Pons (tissue), 1 donor: ENCODE measurements at regions not wholly inside any gene's neighbourhood (a gene's known extent, or its start where the extent isn't known, plus 50 kb on each side); places are given as distances from the start of the nearest gene placed in this dataset.

Experiments
- DNase-seq: peaks from one replicate; pipeline ENCODE4 v3.0.0-alpha.2; 2016; ENCODE audit warnings: low spot score

GRCh38 chr5:8138884-8139283 lies 269.9 kb downstream of the MTRR start:
- DNase-seq = no peak

DNA sequence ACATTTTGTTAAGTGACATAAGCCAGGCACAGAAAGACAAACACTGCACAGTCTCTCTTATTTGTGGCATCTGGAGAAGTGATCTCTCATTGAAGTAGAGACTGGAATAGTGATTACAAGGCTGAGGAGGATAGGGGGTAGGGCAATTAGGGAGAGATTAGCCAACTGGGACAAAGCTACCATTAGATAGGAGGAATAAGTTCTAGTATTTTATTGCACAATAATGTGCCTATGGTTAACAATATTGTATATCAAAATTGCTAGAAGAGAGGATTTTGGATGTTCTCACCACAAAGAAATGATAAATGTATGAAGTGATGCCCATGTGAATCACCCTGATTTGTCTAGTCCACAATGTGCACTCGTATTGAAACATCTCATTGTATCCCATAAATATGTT lies 281.8 kb downstream of the MTRR start:
- DNase-seq = no peak

- no peak for DNase-seq
These were observed 287.8 kb downstream of the MTRR start for GRCh38 chr5:8156706-8157105.

- no peak for DNase-seq
These were observed 288.4 kb downstream of the MTRR start for GRCh38 chr5:8157320-8157822.

DNA sequence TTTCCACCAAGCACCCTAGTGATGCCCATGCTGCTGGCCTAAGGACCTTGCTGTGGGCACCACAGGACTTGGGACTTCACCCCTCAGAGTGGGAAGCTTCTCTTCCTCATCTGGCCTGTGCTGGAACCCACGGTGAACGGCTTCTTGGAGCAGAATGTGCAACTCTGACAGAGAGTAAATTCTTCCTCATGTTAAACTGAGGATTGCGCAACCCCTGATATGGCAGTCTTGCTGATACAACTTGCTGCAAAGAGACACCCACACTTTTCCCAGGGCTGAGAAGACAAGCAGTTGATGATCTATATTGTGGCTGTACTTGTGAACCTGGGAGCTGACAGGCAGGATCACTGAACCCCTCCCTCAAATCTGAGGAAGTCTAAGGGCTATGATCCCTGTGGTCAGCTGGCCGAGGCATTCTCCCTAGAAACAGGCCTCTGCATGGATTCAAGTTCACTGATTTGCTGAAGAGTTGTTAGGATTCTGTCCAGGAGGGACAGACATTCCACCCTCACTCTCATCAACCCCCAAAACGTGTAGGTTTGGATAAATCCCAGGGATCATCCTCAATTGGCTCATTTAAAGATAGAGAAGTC lies 307.2 kb downstream of the MTRR start:
- DNase-seq = no peak

- peak; percentile 6 for DNase-seq
These were observed 315.6 kb downstream of the MTRR start for GRCh38 chr5:8184455-8185063.

GRCh38 chr5:8185852-8186251 lies 316.9 kb downstream of the MTRR start:
- DNase-seq = no peak

DNA sequence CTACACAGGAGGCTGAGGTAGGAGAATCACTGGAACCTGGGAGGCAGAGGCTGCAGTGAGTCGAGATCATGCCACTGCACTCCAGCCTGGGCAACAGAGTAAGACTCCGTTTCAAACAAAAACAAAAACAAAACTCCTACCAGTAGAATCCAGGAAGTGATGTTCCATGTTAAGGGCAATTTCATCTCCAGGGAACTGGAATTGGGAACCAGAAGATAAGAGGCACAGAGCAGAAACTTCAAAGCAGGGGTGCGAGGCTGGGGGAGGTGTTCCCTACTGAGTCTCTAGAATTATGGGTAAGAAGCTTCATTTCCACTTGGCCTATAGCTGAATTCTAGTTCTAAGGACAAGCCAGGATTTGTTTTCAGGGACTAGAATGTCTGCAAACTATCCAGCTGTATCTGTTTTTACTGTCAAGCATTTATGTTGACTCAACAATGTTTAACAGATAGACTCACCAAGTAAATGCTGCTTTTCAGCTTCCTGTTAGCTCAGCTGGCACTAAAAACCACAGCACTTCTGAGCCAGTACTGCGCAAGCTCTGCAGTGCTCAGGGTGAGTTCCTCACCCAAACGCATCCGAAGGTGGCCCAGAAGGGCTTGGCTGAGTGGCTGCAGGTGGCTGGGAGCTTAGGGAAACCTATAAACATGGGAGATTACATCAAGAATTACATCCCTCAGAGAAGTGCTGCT lies 320.1 kb downstream of the MTRR start:
- DNase-seq = no peak

DNA sequence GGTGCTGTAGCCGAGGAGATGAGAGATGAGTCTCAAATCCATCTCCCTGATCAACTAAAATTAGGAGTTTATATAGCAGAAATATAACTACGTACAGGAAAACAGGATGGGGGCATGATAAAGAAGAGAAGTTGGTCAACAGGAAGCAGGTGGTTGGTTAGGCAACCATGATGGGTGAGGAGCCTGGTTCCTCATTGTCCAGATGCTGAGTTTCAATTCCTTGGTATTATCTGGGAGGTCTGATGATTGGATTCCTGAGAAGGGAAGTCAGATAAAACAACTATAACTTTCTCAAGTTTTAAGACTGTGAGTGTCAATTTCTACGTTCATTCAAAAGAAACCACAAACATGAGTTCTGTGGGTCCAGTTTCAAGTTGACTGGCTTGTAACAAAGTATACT lies 323.9 kb downstream of the MTRR start:
- no peak for DNase-seq

DNA sequence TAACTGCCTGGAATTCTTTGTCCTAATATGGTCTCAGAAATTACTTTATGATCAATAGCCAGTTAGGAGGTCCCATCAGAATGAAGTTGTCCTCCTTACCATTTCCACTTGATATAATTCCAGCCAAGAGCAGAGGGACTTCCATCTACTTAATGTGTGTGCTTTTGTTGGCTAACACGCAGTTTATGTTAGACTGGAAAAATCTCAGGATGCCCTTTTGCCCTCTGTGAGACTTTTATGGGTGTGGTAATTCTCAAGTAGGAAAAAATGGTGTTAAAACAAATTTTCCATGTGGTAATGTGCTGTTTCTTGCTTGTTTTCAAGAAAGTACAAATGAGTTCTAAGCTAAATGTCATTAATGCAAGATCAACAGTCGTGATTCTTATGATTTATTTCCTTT lies 327.1 kb downstream of the MTRR start:
- DNase-seq = no peak

DNA sequence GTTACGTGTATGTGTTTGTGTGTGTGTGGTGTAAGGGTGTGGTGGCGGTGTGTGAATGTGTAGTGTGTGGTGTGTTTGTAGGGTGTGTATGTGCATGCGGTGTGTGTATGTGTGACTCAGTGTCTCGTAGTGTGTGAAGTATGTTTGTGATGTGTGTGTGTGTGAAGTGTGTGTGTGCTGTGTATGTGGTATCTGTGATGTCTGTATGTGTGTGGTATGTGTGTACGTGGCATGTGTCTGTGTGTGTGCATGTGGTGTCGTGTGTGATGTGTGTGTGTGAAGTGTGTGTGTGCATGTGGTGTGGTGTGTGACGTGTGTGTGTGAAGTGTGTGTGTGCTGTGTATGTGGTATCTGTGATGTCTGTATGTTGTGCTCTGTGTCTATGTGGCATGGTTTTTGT lies 339.4 kb downstream of the MTRR start:
- no peak for DNase-seq

DNA sequence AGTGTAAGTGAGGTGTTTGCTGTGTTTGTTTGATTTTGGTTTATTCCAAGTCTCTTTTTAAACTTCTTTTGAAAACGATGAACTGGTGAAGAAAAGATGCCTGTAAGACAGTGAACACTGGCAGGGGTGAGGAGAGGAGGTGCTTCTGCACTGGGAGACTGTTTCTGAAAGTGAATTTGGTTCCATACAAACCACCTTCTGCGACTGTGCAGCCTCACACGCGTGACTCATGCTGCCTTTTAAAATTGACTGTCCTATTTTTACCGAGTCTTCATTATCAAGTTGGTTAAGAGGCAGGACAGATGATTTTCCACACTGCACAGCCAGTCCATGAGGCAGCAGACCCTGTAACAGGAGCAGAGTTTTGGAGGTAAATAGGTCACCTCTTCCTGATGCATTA lies 340.6 kb downstream of the MTRR start:
- no peak for DNase-seq

GRCh38 chr5:8213701-8214240 lies 344.8 kb downstream of the MTRR start:
- peak; percentile 81 for DNase-seq

DNA sequence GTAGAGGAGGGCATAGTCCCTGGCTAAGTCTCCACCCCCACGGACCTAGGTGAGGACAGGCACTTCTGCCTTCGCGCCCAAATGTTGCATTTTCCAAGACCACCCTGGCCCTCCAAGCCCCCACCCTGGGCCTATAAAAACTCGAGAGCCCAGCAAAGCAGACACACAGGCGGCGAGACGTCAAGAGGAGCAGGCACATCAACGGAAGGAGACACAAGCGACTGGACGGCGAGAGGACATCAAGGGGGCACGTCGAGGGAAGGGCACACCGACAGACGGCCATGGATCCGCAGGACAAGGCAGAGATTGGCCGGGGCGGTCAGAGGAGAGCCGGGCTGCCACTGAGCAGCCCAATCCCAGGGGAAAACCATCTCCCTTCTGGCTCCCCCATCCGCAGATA lies 348.0 kb downstream of the MTRR start:
- DNase-seq = no peak

DNA sequence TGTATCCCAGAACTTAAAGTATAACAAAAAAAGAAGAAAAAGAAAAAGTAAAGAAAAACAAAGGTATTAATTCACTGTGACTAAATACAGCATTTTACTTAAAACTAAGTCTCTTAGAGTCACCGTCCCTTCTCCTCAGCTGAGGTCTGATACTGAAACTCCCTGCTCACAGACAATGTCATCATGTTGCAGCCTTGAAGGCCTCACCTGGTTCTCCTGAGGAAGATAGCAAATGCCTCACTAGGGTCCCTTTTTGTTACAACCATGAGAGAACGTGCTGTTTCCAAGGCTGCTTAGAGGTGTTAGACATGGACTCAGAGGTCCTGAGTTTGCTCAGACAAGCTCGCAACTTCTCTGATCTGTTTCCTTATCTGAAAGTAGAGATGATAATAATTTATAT lies 357.2 kb downstream of the MTRR start:
- no peak for DNase-seq

- DNase-seq = no peak
These were observed 358.2 kb downstream of the MTRR start for GRCh38 chr5:8227112-8227511.

- no peak for DNase-seq
These were observed 360.6 kb downstream of the MTRR start for GRCh38 chr5:8229551-8229950.

DNA sequence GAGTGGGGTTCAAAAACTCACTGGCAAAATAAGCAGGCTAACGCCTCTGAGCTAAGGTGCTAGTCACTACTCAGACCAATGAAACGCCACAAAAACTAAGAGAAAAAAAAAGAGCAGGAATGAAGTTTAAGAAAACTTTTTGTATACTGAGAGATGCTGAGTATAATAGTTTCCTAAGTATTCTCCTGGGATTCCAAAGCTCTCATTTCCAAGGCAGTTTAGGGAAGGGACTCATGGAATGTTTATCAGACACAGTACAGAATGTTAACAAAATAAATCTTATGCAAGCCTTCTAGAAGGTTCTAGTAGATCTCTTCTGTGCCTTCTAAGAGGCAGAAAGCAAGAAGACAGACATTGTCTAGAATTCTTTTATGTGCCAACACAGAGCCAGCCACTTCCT lies 361.9 kb downstream of the MTRR start:
- DNase-seq = no peak

DNA sequence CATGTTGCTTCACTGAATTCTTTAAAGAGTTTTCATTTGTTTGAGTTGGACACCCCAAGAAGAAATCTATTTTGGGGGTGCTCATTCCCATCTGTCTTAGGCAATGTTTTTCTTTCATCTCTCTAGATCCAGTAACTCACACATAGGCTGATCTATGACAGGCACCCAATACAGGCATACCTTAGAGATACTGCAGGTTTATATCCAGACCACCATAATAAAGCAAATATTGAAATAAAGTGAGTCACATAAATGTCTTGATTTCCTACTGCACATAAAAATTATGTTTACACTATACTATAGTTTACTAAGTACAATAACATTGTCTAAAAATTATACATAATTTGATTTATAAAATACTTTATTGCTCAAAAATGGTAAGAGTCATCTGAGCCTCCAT lies 364.5 kb downstream of the MTRR start:
- no peak for DNase-seq

GRCh38 chr5:8234179-8234770 lies 365.3 kb downstream of the MTRR start:
- DNase-seq = no peak

GRCh38 chr5:8238080-8238479 lies 369.1 kb downstream of the MTRR start:
- DNase-seq = no peak

DNA sequence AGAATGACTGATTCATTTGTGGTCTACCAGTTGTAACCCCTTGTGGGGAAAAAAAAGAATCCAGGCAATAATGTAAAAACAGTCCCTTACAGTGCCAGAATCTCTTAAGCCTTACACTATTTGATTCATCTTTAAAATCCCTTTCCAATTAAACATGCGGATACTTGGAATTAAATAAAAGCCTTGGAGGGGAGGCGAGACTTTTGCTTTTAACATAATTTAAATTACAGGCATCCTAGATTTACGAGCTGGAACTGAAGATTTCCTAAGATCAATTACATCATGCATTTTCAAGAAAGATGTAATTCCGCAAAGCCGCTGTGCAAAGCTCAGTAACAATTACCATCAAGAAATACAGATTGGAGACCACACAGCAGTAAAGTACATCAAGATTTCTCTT lies 370.2 kb downstream of the MTRR start:
- DNase-seq = no peak

DNA sequence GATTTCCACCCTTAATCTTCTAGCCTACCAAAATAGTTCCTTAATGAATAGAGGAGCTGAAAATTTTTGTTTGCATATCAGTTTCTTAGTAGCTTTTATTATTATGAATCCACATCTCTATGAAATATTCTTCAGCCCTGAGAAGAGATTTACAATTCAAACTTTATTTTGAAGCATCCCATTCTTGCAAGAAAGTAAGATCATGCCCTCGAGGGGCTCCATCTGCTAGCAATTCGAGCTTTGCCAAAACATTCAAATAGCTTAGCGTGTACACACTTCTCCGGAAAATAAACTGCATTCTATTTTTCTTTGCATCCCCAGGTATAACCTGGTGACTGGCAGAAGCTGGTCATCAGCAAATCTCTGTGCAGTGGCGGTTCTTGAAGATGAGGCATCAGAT lies 370.7 kb downstream of the MTRR start:
- no peak for DNase-seq
